SU-DHL-6 (cell line): ENCODE measurements at regions not wholly inside any gene's neighbourhood (a gene's known extent, or its start where the extent isn't known, plus 50 kb on each side); places are given as distances from the start of the nearest gene placed in this dataset.
"Not testable (repeated sequence)": the region's sequence is repeated elsewhere in the genome, so short reads cannot be mapped to it uniquely, and the experiment has no call there.

Experiments
- H2AFZ ChIP-seq: fragments of 200-600 bp; sonication (generic); 2 replicates; pipeline ENCODE4 v1.6.1; 2014; ENCODE audit warnings: low read depth, mild to moderate bottlenecking, moderate library complexity, mixed read lengths, antibody characterized with exemption, low read length; ENCODE audit not compliant: severe bottlenecking
- H3F3A ChIP-seq: fragments of 200-600 bp; shearing (Covaris generic); 2 replicates; pipeline ENCODE4 v1.6.0; 2016; ENCODE audit warnings: antibody characterized with exemption, mild to moderate bottlenecking; ENCODE audit not compliant: insufficient read depth
- H3K27ac ChIP-seq: fragments of 200-600 bp; sonication (generic); 2 replicates; pipeline ENCODE4 v1.5.1; 2016; ENCODE audit warnings: low read depth, mild to moderate bottlenecking, low read length, moderate library complexity, mixed read lengths
- H3K27me3 ChIP-seq: fragments of 200-600 bp; sonication (generic), shearing (Covaris generic); 2 replicates; pipeline ENCODE4 v1.6.0; 2014; ENCODE audit warnings: mild to moderate bottlenecking, low read length
- H3K36me3 ChIP-seq: fragments of 200-600 bp; sonication (generic); 2 replicates; pipeline ENCODE4 v1.6.1; 2014; ENCODE audit warnings: mild to moderate bottlenecking, low read length, mixed read lengths
- H3K4me2 ChIP-seq: fragments of 300-600, 200-600 bp; shearing (Covaris generic), sonication (generic); 2 replicates; pipeline ENCODE4 v1.6.0; 2014; ENCODE audit warnings: low read length, low read depth, mild to moderate bottlenecking; ENCODE audit not compliant: poor library complexity, severe bottlenecking
- H3K4me3 ChIP-seq: fragments of 200-600 bp; sonication (generic); 2 replicates; pipeline ENCODE4 v1.5.1; 2014; ENCODE audit warnings: antibody characterized with exemption, low read length, mild to moderate bottlenecking, mixed read lengths; ENCODE audit not compliant: insufficient read depth, poor library complexity, severe bottlenecking
- H3K79me2 ChIP-seq: fragments of 200-600 bp; sonication (generic); 2 replicates; pipeline ENCODE4 v1.6.1; 2014; ENCODE audit warnings: mild to moderate bottlenecking, low read length, moderate library complexity; ENCODE audit not compliant: insufficient read depth
- H3K9ac ChIP-seq: fragments of 200-600 bp; sonication (generic); 2 replicates; pipeline ENCODE4 v1.7.0; 2014; ENCODE audit warnings: mild to moderate bottlenecking, low read length
- H3K9me2 ChIP-seq: fragments of 200-600 bp; sonication (generic); replicated peaks from 2 replicates; pipeline ENCODE4 v1.6.1; 2014; ENCODE audit warnings: low read length; ENCODE audit not compliant: insufficient read depth
- H3K9me3 ChIP-seq: fragments of 200-600 bp; sonication (generic); 2 replicates; pipeline ENCODE4 v1.6.1; 2014; ENCODE audit warnings: low read length, mixed read lengths; ENCODE audit not compliant: insufficient read depth
- H4K20me1 ChIP-seq: fragments of 200-600 bp; sonication (generic); 2 replicates; pipeline ENCODE4 v1.6.1; 2014; ENCODE audit warnings: low read depth, mild to moderate bottlenecking, antibody characterized with exemption, low read length, moderate library complexity, mixed read lengths
- CTCF ChIP-seq: fragments of 200-600 bp; sonication (generic); IDR thresholded peaks from one replicate; pipeline ENCODE4 v1.5.1; 2017; ENCODE audit warnings: antibody characterized with exemption, mild to moderate bottlenecking, low read length, moderate library complexity; ENCODE audit not compliant: insufficient read depth, poor library complexity, severe bottlenecking
- EZH2phosphoT487 ChIP-seq: fragments of 200-600 bp; sonication (generic), shearing (Covaris generic); conservative IDR thresholded peaks from 2 replicates; pipeline ENCODE4 v1.6.1; 2018; ENCODE audit warnings: mild to moderate bottlenecking, antibody characterized with exemption, low read length, moderate library complexity, mixed read lengths

- Histone ChIP-seq H3K4me2 (no peak overlapping the region), H3K9me3 (no peaks in the 10 kb centered on the region), H3K27me3 (no peaks in the 10 kb centered on the region), H3K4me3 (no peak overlapping the region), H2AFZ (no peak overlapping the region), H4K20me1 (no peaks in the 10 kb centered on the region), H3K79me2 (no peaks in the 10 kb centered on the region), H3K9ac (no peak overlapping the region), H3K9me2 (no peaks in the 10 kb centered on the region), H3K27ac (no peak overlapping the region), H3F3A (no peaks in the 10 kb centered on the region), H3K36me3 (no peaks in the 10 kb centered on the region)
- TF ChIP-seq CTCF: no peak
- no peak for TF ChIP-seq EZH2phosphoT487
Observed at GRCh38 chr12:83432176-83432719, 745.5 kb downstream of the TMTC2 start.

DNA sequence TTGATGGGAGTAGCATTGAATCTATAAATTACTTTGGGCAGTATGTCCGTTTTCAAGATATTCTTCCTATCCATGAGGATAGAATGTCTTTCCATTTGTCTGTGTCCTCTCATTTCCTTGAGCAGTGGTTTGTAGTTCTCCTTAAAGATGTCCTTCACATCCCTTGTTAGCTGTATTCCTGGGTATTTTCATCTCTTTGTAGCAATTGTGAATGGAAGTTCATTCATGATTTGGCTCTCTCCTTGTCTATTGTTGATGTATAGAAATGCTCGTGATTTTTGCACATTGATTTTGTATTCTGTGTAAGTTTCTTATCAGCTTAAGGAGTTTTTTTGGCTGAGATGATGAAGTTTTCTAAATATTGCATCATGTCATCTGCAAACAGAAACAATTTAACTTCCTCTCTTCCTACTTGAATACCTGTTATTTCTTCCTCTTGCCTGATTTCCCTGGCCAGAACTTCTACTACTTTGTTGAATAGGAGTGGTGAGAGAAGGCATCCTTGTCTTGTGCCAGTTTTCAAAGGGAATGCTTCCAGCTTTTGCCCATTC, 741.0 kb downstream of the TMTC2 start:
- H3K27me3 ChIP-seq, H3K79me2 ChIP-seq, H3K27ac ChIP-seq, H3K4me2 ChIP-seq, H3K9me2 ChIP-seq, H3K9me3 ChIP-seq, H3K4me3 ChIP-seq, H4K20me1 ChIP-seq, H3F3A ChIP-seq, H2AFZ ChIP-seq, H3K36me3 ChIP-seq, H3K9ac ChIP-seq: not testable (repeated sequence)

GRCh38 chr12:83414981-83415380, 728.3 kb downstream of the TMTC2 start:
- no peaks in the 10 kb centered on the region for H3K9me2 ChIP-seq
- H3K9me3 ChIP-seq: peaks cover 4% of the 10 kb centered on the region; the same call in 1 of the 2 replicates
- no peak overlapping the region for H3K9ac ChIP-seq
- no peak overlapping the region for H3K27ac ChIP-seq
- no peak overlapping the region for H3K4me2 ChIP-seq
- H4K20me1 ChIP-seq: no peaks in the 10 kb centered on the region
- TF ChIP-seq EZH2phosphoT487 (no peak), CTCF (no peak)
- H3K79me2 ChIP-seq: no peaks in the 10 kb centered on the region
- H3F3A ChIP-seq: no peaks in the 10 kb centered on the region
- no peak overlapping the region for H3K4me3 ChIP-seq
- no peaks in the 10 kb centered on the region for H3K27me3 ChIP-seq
- H3K36me3 ChIP-seq: no peaks in the 10 kb centered on the region
- no peak overlapping the region for H2AFZ ChIP-seq

- Histone ChIP-seq H3K27me3 (no peaks in the 10 kb centered on the region), H3K4me3 (no peak overlapping the region), H3K9ac (no peak overlapping the region), H2AFZ (no peak overlapping the region), H3K36me3 (no peaks in the 10 kb centered on the region), H3K27ac (no peak overlapping the region), H3K4me2 (no peak overlapping the region), H3K79me2 (no peaks in the 10 kb centered on the region), H3K9me2 (no peaks in the 10 kb centered on the region), H3K9me3 (no peaks in the 10 kb centered on the region), H3F3A (no peaks in the 10 kb centered on the region), H4K20me1 (no peaks in the 10 kb centered on the region)
- no peak for TF ChIP-seq EZH2phosphoT487
- no peak for TF ChIP-seq CTCF
Observed at GRCh38 chr12:83408851-83409250, 722.1 kb downstream of the TMTC2 start.
